ENCODE measurements at regions not wholly inside any gene's neighbourhood (a gene's known extent, or its start where the extent isn't known, plus 50 kb on each side); places are given as distances from the start of the nearest gene placed in this dataset.

DNA sequence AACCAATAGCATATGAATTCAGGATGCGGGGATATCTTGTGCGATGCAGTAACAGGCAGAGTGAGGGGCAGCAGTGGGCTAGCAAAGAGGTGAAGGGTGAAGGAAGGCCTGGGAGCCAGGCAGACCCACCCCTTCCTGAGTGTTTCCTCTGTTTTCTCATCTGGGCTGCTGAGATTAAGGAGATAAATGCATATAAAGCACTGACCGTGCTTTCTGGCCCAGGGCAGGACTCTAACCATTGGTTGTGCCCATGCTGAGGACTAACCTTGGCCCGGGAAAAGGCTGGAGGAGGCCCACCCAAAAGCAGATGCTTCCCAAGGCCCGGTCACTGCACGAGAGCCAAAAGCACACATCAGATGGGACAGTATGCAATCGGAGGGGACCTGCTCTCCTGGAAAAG, 87.6 kb downstream of the PSMG1 start:
- no peaks in the 10 kb centered on the region for H3K27me3 ChIP-seq
- H3K36me3 ChIP-seq, result no peaks in the 10 kb centered on the region
- H3K27ac ChIP-seq, result peak overlapping the region in 2 of 4 donors; percentile 18 to 40
- TF ChIP-seq POLR2AphosphoS5 (IDR thresholded peaks at IDR 0.05), result no peak
- no peak for TF ChIP-seq EP300 (IDR thresholded peaks at IDR 0.05)
- no peaks in the 10 kb centered on the region for H3K4me1 ChIP-seq
- intact Hi-C loops (cut with DNase I), result no loop called here
- 80% methylated on average over 7 of the region's 7 CpGs for WGBS, 2 donors
- no peaks in the 10 kb centered on the region for H3K9me3 ChIP-seq
- DNase-seq, result no peak
- H3K4me3 ChIP-seq, result no peak overlapping the region

- intact Hi-C loops (cut with DNase I), result no loop called here
Observed at GRCh38 chr21:39094847-39095579, 88.2 kb downstream of the PSMG1 start.

GRCh38 chr21:39094087-39094780, 89.0 kb downstream of the PSMG1 start:
- H3K4me3 ChIP-seq, result no peak overlapping the region
- no peaks in the 10 kb centered on the region for H3K27me3 ChIP-seq
- no peaks in the 10 kb centered on the region for H3K9me3 ChIP-seq
- H3K4me1 ChIP-seq, result no peaks in the 10 kb centered on the region
- intact Hi-C loops (cut with DNase I), result no loop called here
- WGBS, 2 donors, result 68 to 87% methylated on average over 11 of the region's 11 CpGs
- TF ChIP-seq CTCF (IDR thresholded peaks at IDR 0.05) (no peak), EP300 (IDR thresholded peaks at IDR 0.05) (peak in 1 of 4 donors; percentile 77), POLR2A (IDR thresholded peaks at IDR 0.05) (no peak), POLR2AphosphoS5 (IDR thresholded peaks at IDR 0.05) (peak in 2 of 4 donors; percentile 9 to 47)
- DNase-seq, result no peak
- no peaks in the 10 kb centered on the region for H3K36me3 ChIP-seq
- peak overlapping the region; percentile 7 to 45 (median 24) for H3K27ac ChIP-seq

More at GRCh38 chr21:39094847-39095579, 88.2 kb downstream of the PSMG1 start:
- Histone ChIP-seq H3K36me3 (no peaks in the 10 kb centered on the region), H3K27me3 (no peaks in the 10 kb centered on the region), H3K9me3 (no peaks in the 10 kb centered on the region), H3K27ac (peak overlapping the region in 3 of 4 donors; percentile 27 to 45 (median 40)), H3K4me3 (no peak overlapping the region), H3K4me1 (no peaks in the 10 kb centered on the region)
- TF ChIP-seq EP300 (IDR thresholded peaks at IDR 0.05) (no peak), POLR2AphosphoS5 (IDR thresholded peaks at IDR 0.05) (no peak), POLR2A (IDR thresholded peaks at IDR 0.05) (no peak), CTCF (IDR thresholded peaks at IDR 0.05) (no peak)
- 56 to 72% methylated on average over 11 of the region's 11 CpGs for WGBS, 2 donors
- no peak for DNase-seq

DNA sequence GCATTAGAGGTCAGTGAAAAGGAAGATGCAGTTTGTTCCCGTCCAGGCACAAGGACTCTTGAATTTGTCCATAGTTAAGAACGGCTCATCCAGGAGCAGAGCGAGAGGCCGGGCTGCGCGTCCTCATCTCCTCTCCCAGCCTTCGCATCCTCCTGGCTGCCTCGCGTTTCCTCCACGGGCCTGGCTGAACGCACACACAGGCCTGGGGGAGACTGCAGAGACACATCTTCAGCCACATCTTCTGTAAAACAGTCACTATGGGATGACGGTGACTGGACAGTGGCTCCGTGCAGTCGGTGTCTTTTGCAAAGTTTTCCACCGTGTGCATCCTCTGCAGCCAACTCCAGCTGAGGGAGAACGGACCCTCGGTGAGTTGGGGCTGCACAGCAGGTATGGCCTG, 89.7 kb downstream of the PSMG1 start:
- no peaks in the 10 kb centered on the region for H3K4me1 ChIP-seq
- no peak for DNase-seq
- no peaks in the 10 kb centered on the region for H3K27me3 ChIP-seq
- intact Hi-C loops (cut with DNase I), result no loop called here
- TF ChIP-seq EP300 (IDR thresholded peaks at IDR 0.05), result no peak
- no peak for TF ChIP-seq POLR2AphosphoS5 (IDR thresholded peaks at IDR 0.05)
- H3K9me3 ChIP-seq, result no peaks in the 10 kb centered on the region
- WGBS, 2 donors, result 96 to 97% methylated on average over 17 of the region's 17 CpGs
- H3K27ac ChIP-seq, result peak overlapping the region in 3 of 4 donors; percentile 7 to 39 (median 13)
- H3K36me3 ChIP-seq, result no peaks in the 10 kb centered on the region
- no peak overlapping the region for H3K4me3 ChIP-seq

GRCh38 chr21:39088831-39089380, 94.3 kb downstream of the PSMG1 start:
- intact Hi-C loops (cut with DNase I), result no loop called here

More at GRCh38 chr21:39088831-39089380, 94.3 kb downstream of the PSMG1 start:
- H3K9me3 ChIP-seq, result no peaks in the 10 kb centered on the region
- H3K36me3 ChIP-seq, result no peaks in the 10 kb centered on the region
- 65 to 72% methylated on average over 9 of the region's 9 CpGs for WGBS, 2 donors
- no peak overlapping the region for H3K4me3 ChIP-seq
- DNase-seq, result no peak
- peak overlapping the region in 1 of 4 donors; percentile 41 for H3K27ac ChIP-seq
- no peaks in the 10 kb centered on the region for H3K27me3 ChIP-seq
- H3K4me1 ChIP-seq, result no peaks in the 10 kb centered on the region
- TF ChIP-seq CTCF (IDR thresholded peaks at IDR 0.05), result no peak
- no peak for TF ChIP-seq EP300 (IDR thresholded peaks at IDR 0.05)
- TF ChIP-seq POLR2AphosphoS5 (IDR thresholded peaks at IDR 0.05), result no peak
- no peak for TF ChIP-seq POLR2A (IDR thresholded peaks at IDR 0.05)

Data from sigmoid colon (tissue), 6 donors.